ENCODE measurements at regions not wholly inside any gene's neighbourhood (a gene's known extent, or its start where the extent isn't known, plus 50 kb on each side); places are given as distances from the start of the nearest gene placed in this dataset.
A peak's percentile ranks its signal among the peaks of the same experiment; 100 is the strongest.
"Not testable (repeated sequence)": the region's sequence is repeated elsewhere in the genome, so short reads cannot be mapped to it uniquely, and the experiment has no call there.

DNA sequence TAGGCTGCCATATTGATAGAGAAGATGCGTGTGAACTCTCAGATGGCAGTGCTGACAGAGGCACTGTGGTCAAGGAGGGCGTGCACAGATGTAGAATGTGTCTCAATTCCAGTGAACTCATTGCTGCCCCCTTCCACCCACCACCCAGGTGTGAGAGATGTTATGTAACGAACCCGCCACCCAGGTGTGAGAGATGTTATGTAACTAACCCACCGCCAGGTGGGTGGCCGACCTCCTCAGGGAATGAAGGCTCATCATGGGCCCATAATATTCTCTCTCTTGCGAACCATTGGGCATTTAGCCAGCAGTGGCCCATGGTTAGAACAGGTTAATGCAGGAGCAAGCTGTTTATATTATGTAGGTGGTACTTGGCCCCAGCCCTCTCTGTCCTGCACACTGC is 140.4 kb upstream of the MTPN start:
- no peaks in the 10 kb centered on the region for H3K4me1 ChIP-seq (replicated peaks; ENCODE audit: insufficient read depth)
- no peak for TF ChIP-seq EZH2 (IDR thresholded peaks at IDR 0.05; ENCODE audit: low read depth)
- TF ChIP-seq, protein P1, sequence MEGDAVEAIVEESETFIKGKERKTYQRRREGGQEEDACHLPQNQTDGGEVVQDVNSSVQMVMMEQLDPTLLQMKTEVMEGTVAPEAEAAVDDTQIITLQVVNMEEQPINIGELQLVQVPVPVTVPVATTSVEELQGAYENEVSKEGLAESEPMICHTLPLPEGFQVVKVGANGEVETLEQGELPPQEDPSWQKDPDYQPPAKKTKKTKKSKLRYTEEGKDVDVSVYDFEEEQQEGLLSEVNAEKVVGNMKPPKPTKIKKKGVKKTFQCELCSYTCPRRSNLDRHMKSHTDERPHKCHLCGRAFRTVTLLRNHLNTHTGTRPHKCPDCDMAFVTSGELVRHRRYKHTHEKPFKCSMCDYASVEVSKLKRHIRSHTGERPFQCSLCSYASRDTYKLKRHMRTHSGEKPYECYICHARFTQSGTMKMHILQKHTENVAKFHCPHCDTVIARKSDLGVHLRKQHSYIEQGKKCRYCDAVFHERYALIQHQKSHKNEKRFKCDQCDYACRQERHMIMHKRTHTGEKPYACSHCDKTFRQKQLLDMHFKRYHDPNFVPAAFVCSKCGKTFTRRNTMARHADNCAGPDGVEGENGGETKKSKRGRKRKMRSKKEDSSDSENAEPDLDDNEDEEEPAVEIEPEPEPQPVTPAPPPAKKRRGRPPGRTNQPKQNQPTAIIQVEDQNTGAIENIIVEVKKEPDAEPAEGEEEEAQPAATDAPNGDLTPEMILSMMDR (conservative IDR thresholded peaks at IDR 0.05), result no peak
- no TSS peak for BruUV-seq (replicated peaks)
- CTCF ChIA-PET, result no interaction called here
- H3K36me3 ChIP-seq (ENCODE audit: low read depth), result no peaks in the 10 kb centered on the region
- no peak for DNase-seq
- H3K4me2 ChIP-seq, result no peak overlapping the region
- no peak overlapping the region for H2AFZ ChIP-seq
- H3K4me3 ChIP-seq, result no peak overlapping the region
- H3K79me2 ChIP-seq (ENCODE audit: low read depth), result no peaks in the 10 kb centered on the region
- H4K20me1 ChIP-seq (ENCODE audit: insufficient read depth), result no peaks in the 10 kb centered on the region
- POLR2A ChIA-PET (ENCODE audit: unreplicated experiment), result no interaction called here
- H3K27me3 ChIP-seq (ENCODE audit: insufficient read depth, low read depth), result no peaks in the 10 kb centered on the region
- no peaks in the 10 kb centered on the region for H3F3A ChIP-seq (ENCODE audit: insufficient read depth, low read depth)
- no peaks in the 10 kb centered on the region for H3K9me2 ChIP-seq (ENCODE audit: insufficient read depth)
- intact Hi-C loops (cut with micrococcal nuclease; ENCODE audit: unreplicated experiment), result no loop called here
- H3K9me3 ChIP-seq (ENCODE audit: insufficient read depth, low read depth), result no peaks in the 10 kb centered on the region
- no peak overlapping the region for H3K27ac ChIP-seq

DNA sequence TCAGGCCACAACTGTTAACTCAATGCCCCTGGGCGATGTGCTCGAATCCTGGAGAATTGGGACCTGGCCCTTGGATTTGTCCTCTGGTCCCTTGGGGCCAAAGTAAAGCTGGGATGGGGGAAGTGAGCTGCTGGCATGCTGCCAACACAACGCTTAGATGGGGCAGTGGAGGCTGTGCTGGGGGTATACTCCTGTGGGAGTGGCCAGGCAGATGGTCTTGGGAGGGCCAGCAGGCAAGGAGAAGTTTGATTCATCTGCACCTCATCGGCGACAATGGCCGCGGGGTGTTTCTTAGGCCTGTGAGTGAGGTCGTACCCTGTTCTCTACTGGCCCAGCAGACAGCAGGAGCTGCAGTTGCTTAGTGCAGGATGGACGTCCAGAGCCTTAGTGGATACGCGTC is 139.0 kb upstream of the MTPN start:
- H3K4me2 ChIP-seq, result no peak overlapping the region
- no peak for DNase-seq
- H4K20me1 ChIP-seq (ENCODE audit: insufficient read depth), result no peaks in the 10 kb centered on the region
- BruUV-seq (replicated peaks), result no TSS peak
- H3K9me3 ChIP-seq (ENCODE audit: insufficient read depth, low read depth), result no peaks in the 10 kb centered on the region
- no peaks in the 10 kb centered on the region for H3K36me3 ChIP-seq (ENCODE audit: low read depth)
- ChIA-PET POLR2A (ENCODE audit: unreplicated experiment) (interaction anchor here (0.7 kb wide), 1 partner anchor 1507 kb away, joined by 4 read pairs; no protein-coding TSS in a partner anchor), CTCF (interaction anchor here (0.6 kb wide), 1 partner anchor 754 kb away, joined by 5 read pairs; no protein-coding TSS in a partner anchor)
- no peaks in the 10 kb centered on the region for H3K9me2 ChIP-seq (ENCODE audit: insufficient read depth)
- no peaks in the 10 kb centered on the region for H3F3A ChIP-seq (ENCODE audit: insufficient read depth, low read depth)
- H3K27me3 ChIP-seq (ENCODE audit: insufficient read depth, low read depth), result no peaks in the 10 kb centered on the region
- no peak overlapping the region for H3K27ac ChIP-seq
- intact Hi-C loops (cut with micrococcal nuclease; ENCODE audit: unreplicated experiment), result no loop called here
- no peaks in the 10 kb centered on the region for H3K79me2 ChIP-seq (ENCODE audit: low read depth)
- no peak overlapping the region for H2AFZ ChIP-seq
- H3K4me3 ChIP-seq, result no peak overlapping the region
- TF ChIP-seq, protein P1 (conservative IDR thresholded peaks at IDR 0.05), result no peak
- TF ChIP-seq EZH2 (IDR thresholded peaks at IDR 0.05; ENCODE audit: low read depth), result no peak
- no peaks in the 10 kb centered on the region for H3K4me1 ChIP-seq (replicated peaks; ENCODE audit: insufficient read depth)

DNA sequence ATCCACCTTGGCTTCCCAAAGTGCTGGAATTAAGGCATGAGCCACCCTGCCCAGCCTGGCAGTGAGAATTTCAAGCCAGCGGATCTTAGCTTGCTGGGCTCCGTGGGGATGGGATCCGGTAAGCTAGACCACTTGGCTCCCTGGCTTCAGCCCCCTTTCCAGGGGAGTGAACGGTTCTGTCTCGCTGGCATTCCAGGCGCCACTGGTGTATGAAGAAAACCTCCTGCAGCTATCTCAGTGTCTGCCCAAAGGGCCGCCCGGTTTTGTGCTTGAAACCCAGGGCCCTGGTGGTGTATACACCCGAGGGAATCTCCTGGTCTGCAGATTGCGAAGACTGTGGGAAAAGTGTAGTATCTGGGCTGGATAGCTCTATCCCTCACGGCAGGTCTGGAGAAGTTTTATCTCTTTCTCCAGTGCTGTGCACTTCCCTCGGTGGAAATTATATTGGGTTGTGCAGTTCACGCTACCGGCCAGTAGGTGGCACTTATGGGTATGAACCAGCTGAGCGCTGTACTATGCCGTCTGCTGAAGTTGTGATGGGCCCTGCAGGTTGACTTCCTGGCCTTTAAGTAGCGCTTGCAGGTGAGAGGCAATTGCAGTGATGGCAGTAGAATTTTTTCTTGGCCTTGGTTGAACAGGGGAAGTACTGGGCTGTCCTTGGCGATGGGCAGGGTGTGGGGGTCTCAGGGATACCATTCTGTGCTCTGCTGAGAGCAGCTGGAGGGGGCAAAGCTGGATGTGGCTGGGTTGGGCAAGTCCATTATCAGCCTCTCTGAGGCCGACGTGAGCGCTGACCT is 138.0 kb upstream of the MTPN start:
- Histone ChIP-seq H3K4me1 (replicated peaks; ENCODE audit: insufficient read depth) (no peaks in the 10 kb centered on the region), H3K36me3 (ENCODE audit: low read depth) (no peaks in the 10 kb centered on the region), H3K9me3 (ENCODE audit: insufficient read depth, low read depth) (no peaks in the 10 kb centered on the region), H4K20me1 (ENCODE audit: insufficient read depth) (no peaks in the 10 kb centered on the region), H3K9me2 (ENCODE audit: insufficient read depth) (no peaks in the 10 kb centered on the region), H3K79me2 (ENCODE audit: low read depth) (no peaks in the 10 kb centered on the region), H3F3A (ENCODE audit: insufficient read depth, low read depth) (no peaks in the 10 kb centered on the region), H3K4me2 (no peak overlapping the region), H3K27me3 (ENCODE audit: insufficient read depth, low read depth) (no peaks in the 10 kb centered on the region), H2AFZ (no peak overlapping the region), H3K4me3 (no peak overlapping the region), H3K27ac (no peak overlapping the region)
- POLR2A ChIA-PET (ENCODE audit: unreplicated experiment), result interaction anchor here (0.7 kb wide), 1 partner anchor 1508 kb away, joined by 4 read pairs; no protein-coding TSS in a partner anchor
- TF ChIP-seq EZH2 (IDR thresholded peaks at IDR 0.05; ENCODE audit: low read depth), result no peak
- TF ChIP-seq, protein P1 (conservative IDR thresholded peaks at IDR 0.05), result peak; percentile 72
- DNase-seq, result peak in 1 of 2 experiments; percentile 11
- intact Hi-C loops (cut with micrococcal nuclease; ENCODE audit: unreplicated experiment), result no loop called here
- CTCF ChIA-PET, result interaction anchor here (0.6 kb wide), 1 partner anchor 606 kb away, joined by 4 read pairs; no protein-coding TSS in a partner anchor
- no TSS peak for BruUV-seq (replicated peaks)

DNA sequence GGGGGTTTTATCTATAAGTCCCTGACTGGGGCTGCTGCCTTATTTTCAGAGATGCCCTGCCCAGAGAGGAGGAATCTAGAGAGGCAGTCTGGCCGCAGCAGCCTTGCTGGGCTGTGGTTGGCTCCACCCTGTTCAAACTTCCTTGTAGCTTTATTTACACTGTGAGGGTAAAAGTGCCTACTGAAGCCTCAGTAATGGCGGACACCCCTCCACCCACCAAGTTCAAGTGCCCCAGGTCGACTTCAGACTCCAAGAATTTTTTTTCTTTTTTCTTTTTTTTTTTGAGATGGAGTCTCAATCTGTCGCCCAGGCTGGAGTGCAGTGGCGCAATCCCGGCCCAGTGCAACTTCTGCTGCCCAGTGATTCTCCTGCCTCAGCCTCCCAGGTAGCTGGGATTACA is 137.3 kb upstream of the MTPN start:
- not testable (repeated sequence) for DNase-seq

DNA sequence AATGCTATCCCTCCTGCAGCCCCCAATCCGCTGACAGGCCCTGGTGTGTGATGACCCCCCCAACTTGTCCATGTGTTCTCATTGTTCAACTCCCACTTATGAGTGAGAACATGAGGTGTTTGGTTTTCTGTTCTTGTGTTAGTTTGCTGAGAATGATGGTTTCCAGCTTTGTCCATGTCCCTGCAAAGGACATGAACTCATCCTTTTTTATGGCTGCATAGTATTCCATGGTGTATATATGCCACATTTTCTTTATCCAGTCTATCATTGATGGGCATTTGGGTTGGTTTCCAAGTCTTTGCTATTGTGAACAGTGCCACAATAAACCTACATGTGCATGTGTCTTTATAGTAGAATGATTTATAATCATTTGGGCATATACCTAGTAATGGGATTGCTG is 131.9 kb upstream of the MTPN start:
- DNase-seq; H3K27me3 ChIP-seq (ENCODE audit: insufficient read depth, low read depth); intact Hi-C loops (cut with micrococcal nuclease; ENCODE audit: unreplicated experiment); H3K9me3 ChIP-seq (ENCODE audit: insufficient read depth, low read depth); H3K79me2 ChIP-seq (ENCODE audit: low read depth); POLR2A ChIA-PET (ENCODE audit: unreplicated experiment); H3K4me3 ChIP-seq; CTCF ChIA-PET; H3K4me2 ChIP-seq; H3K36me3 ChIP-seq (ENCODE audit: low read depth); H3K9me2 ChIP-seq (ENCODE audit: insufficient read depth); H4K20me1 ChIP-seq (ENCODE audit: insufficient read depth); BruUV-seq (replicated peaks); H3K27ac ChIP-seq; H3F3A ChIP-seq (ENCODE audit: insufficient read depth, low read depth); H2AFZ ChIP-seq; H3K4me1 ChIP-seq (replicated peaks; ENCODE audit: insufficient read depth): not testable (repeated sequence)

More for the DNA sequence above, 137.3 kb upstream of the MTPN start:
- H3K79me2 ChIP-seq (ENCODE audit: low read depth); H3K27ac ChIP-seq; H4K20me1 ChIP-seq (ENCODE audit: insufficient read depth); H3K27me3 ChIP-seq (ENCODE audit: insufficient read depth, low read depth); H3K4me1 ChIP-seq (replicated peaks; ENCODE audit: insufficient read depth); H2AFZ ChIP-seq; intact Hi-C loops (cut with micrococcal nuclease; ENCODE audit: unreplicated experiment); H3K9me3 ChIP-seq (ENCODE audit: insufficient read depth, low read depth); H3K4me3 ChIP-seq; H3K36me3 ChIP-seq (ENCODE audit: low read depth); POLR2A ChIA-PET (ENCODE audit: unreplicated experiment); H3K4me2 ChIP-seq; BruUV-seq (replicated peaks); H3F3A ChIP-seq (ENCODE audit: insufficient read depth, low read depth); H3K9me2 ChIP-seq (ENCODE audit: insufficient read depth): not testable (repeated sequence)
- CTCF ChIA-PET, result interaction anchor here (0.7 kb wide), 1 partner anchor 1541 kb away, joined by 3 read pairs; no protein-coding TSS in a partner anchor

Data from PC-9 (cell line).